Activated naive CD4-positive, alpha-beta T cell treated with anti-CD3 and anti-CD28 coated beads, Interleukin-2, amount 50 U/mL, for 24 hours (primary cell): ENCODE measurements at regions not wholly inside any gene's neighbourhood (a gene's known extent, or its start where the extent isn't known, plus 50 kb on each side); places are given as distances from the start of the nearest gene placed in this dataset.
"Not testable (repeated sequence)": the region's sequence is repeated elsewhere in the genome, so short reads cannot be mapped to it uniquely, and the experiment has no call there.

Experiments
- H3K27ac Mint-ChIP-seq: one replicate; pipeline ENCODE4 v1.8.0; 2021; ENCODE audit warnings: mild to moderate bottlenecking, mixed read lengths
- H3K27me3 Mint-ChIP-seq: one replicate; pipeline ENCODE4 v1.8.0; 2021; ENCODE audit warnings: mixed read lengths
- H3K36me3 Mint-ChIP-seq: one replicate; pipeline ENCODE4 v1.8.0; 2021; ENCODE audit warnings: mixed read lengths
- H3K4me1 Mint-ChIP-seq: one replicate; pipeline ENCODE4 v1.8.0; 2021; ENCODE audit warnings: mixed read lengths
- H3K4me3 Mint-ChIP-seq: one replicate; pipeline ENCODE4 v1.8.0; 2021; ENCODE audit warnings: mild to moderate bottlenecking, mixed read lengths
- H3K9me3 Mint-ChIP-seq: one replicate; pipeline ENCODE4 v1.8.0; 2021; ENCODE audit warnings: mixed read lengths

DNA sequence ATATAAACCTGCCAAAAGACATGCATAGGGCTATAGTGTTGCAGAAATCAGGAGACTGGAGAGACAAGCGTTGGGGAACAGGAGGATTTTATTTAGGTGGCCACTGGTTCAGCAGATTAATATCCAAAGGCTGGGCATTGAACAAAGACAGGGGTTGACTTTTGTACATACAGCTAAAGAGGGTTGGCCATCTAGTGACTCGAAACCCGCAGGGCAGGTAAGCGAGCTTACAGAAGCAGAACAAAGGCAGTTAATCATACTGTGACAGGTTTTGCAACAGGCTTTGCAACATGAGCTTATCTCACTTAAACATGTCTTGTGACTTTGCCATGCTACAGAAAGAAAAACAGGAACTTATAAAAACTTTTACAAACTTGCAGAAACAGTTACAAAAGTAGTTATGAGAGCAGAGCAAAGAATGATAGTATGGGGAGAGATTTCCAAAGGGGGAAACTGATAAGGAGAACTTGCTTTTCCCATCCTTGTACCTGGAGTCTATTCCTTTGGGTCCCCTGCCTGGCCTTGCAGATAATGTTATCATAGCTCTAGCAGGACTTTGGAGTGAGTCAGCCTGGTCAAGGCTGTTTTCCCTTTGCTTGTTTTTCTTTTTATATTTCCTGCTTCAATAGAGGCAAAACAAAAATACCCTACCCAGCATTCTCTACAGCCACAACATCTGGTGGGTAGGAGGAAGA is 234.2 kb downstream of the PCDH17 start:
- no peaks in the 10 kb centered on the region for H3K36me3 Mint-ChIP-seq
- no peak overlapping the region for H3K27ac Mint-ChIP-seq
- no peak overlapping the region for H3K4me3 Mint-ChIP-seq
- H3K4me1 Mint-ChIP-seq = no peaks in the 10 kb centered on the region
- no peaks in the 10 kb centered on the region for H3K27me3 Mint-ChIP-seq
- H3K9me3 Mint-ChIP-seq = peaks cover 4% of the 10 kb centered on the region

DNA sequence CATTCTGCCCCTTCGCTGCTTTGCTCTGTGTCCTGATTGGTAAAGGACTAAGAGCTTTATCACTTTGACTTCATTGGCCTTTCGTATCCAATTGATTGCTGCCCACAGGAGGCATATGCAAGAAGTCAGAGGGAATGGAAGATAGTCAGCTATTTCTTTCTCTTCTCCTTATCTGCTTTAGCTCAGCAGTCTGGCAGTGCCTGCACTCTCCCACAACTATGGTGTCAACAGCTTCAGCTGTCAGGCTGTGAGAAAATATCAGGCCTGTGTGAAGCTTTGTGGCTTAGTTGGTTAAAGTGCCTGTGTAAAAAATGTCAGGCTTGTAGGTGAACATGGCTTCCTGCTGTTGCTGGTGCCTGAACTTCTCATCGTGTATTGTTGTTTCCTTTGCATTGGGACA is 243.0 kb downstream of the PCDH17 start:
- no peak overlapping the region for H3K27ac Mint-ChIP-seq
- H3K9me3 Mint-ChIP-seq = peaks cover 8% of the 10 kb centered on the region
- H3K27me3 Mint-ChIP-seq = no peaks in the 10 kb centered on the region
- no peaks in the 10 kb centered on the region for H3K36me3 Mint-ChIP-seq
- H3K4me1 Mint-ChIP-seq = no peaks in the 10 kb centered on the region
- no peak overlapping the region for H3K4me3 Mint-ChIP-seq

DNA sequence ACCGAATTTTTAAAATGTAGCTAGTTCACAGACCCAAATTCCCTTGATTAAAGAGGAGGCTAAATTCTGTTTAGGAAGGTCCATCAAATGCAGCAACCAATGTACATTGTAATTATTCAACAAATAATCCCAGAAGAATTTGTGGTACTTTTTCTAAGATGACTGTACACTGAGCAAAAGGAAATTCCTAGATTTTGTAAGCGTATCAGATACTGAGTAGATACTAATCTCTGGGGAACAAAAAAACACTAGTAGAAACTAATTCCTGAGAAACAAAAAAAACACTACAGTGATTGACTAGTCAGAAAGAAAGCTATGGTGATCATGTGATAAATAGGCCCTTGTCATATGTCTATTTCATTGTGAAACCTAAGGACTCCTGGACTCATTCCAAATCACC is 246.1 kb downstream of the PCDH17 start:
- no peaks in the 10 kb centered on the region for H3K4me1 Mint-ChIP-seq
- no peaks in the 10 kb centered on the region for H3K36me3 Mint-ChIP-seq
- no peak overlapping the region for H3K4me3 Mint-ChIP-seq
- no peaks in the 10 kb centered on the region for H3K9me3 Mint-ChIP-seq
- H3K27ac Mint-ChIP-seq = no peak overlapping the region
- H3K27me3 Mint-ChIP-seq = no peaks in the 10 kb centered on the region

DNA sequence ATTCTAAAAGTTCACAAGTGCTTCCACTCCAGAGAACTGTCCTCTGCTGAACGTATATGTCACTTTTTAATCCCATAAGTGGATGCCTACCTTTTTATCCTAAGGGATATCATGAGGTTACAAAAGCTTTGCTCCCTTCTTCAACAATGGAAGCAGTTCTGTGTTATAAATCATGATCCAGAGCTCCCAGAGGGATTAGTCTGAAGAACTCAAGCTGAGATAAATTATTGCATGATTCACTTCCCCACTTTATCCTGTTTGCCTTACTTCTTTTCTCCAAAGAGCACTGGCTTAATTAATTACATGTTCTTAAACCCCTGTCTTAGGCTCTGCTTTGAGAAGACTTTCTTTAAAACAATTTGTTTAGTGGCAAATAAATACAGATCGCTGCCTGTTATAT is 246.7 kb downstream of the PCDH17 start:
- Mint-ChIP-seq H3K27ac (no peak overlapping the region), H3K27me3 (no peaks in the 10 kb centered on the region), H3K4me1 (no peaks in the 10 kb centered on the region), H3K9me3 (no peaks in the 10 kb centered on the region), H3K4me3 (no peak overlapping the region), H3K36me3 (no peaks in the 10 kb centered on the region)

DNA sequence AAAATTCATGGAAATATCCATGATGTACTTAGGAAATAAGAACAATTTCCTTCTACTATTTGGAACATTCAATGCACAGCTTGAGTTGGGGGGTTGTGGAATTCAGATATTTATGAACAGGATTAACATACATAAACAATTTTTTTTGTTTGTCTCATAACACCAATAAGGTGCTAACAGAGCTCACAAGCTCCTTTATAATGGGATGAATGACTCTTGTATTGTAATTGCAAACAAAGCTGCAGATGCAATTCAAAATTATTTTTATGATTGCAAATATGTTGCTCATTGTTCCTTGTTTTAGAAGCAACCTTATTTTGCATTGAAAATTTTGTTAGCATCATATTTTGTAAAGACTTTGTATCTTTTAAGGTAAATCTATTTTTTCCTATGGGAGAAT is 265.7 kb downstream of the PCDH17 start:
- Mint-ChIP-seq H3K27me3 (no peaks in the 10 kb centered on the region), H3K27ac (no peak overlapping the region), H3K4me1 (no peaks in the 10 kb centered on the region), H3K4me3 (no peak overlapping the region), H3K9me3 (peaks cover 11% of the 10 kb centered on the region), H3K36me3 (no peaks in the 10 kb centered on the region)

DNA sequence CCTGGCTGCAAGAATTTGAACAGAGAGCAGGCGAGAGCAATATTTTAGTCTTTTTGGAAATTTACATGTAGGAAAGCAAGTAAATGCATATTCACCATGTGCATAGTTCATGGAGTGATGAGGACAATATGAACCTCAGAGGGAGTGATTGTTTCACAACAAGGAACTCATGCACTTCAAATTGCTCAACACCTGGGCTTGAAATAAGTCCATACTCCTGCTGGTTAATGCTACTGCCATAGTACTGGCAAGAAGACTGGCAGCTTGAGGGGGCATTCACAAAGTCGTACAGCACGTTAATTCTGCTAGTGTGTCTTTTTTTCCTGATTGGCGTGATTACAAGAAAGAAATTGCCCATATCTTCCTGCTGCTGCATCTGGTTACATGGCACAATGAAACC is 267.6 kb downstream of the PCDH17 start:
- H3K36me3 Mint-ChIP-seq = no peaks in the 10 kb centered on the region
- no peak overlapping the region for H3K27ac Mint-ChIP-seq
- no peaks in the 10 kb centered on the region for H3K27me3 Mint-ChIP-seq
- H3K9me3 Mint-ChIP-seq = peaks cover 18% of the 10 kb centered on the region
- no peaks in the 10 kb centered on the region for H3K4me1 Mint-ChIP-seq
- no peak overlapping the region for H3K4me3 Mint-ChIP-seq

DNA sequence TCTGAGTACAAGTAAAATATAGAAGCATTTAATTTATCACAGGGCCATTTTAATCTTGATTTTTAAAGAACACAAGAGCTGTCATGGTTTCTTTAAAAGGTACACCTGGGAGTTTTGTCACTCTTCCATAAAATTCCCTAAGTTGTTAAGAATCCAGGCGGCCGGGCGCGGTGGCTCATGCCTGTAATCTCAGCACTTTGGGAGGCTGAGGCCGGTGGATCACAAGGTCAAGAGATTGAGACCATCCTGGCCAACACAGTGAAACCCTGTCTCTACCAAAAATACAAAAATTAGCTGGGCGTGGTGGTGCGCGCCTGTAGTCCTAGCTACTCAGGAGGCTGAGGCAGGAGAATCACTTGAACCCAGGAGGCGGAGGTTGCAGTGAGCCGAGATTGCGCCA is 278.3 kb downstream of the PCDH17 start:
- H3K27me3 Mint-ChIP-seq, H3K27ac Mint-ChIP-seq, H3K4me1 Mint-ChIP-seq, H3K9me3 Mint-ChIP-seq, H3K36me3 Mint-ChIP-seq, H3K4me3 Mint-ChIP-seq: not testable (repeated sequence)

DNA sequence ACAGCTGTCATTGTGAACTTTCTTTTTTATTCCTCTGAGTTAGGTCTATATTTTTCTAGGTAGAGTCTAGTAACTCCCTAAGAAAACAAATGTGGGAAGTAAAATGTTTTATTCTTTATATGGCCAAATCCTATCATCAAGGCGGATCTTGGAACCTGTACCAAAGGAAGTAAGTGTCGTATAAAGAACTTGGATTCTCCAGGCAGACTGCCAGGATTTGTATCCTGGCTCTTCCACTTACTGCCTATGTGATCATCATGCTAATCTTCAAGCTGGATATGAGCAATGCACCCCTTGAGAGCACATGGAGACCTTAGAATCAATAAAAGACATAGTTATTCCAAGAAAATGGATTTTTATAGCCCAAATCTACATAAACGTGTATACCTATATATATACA is 286.5 kb downstream of the PCDH17 start:
- Mint-ChIP-seq H3K27me3 (no peaks in the 10 kb centered on the region), H3K4me3 (no peak overlapping the region), H3K27ac (no peak overlapping the region), H3K36me3 (no peaks in the 10 kb centered on the region), H3K9me3 (peaks cover 4% of the 10 kb centered on the region), H3K4me1 (no peaks in the 10 kb centered on the region)

DNA sequence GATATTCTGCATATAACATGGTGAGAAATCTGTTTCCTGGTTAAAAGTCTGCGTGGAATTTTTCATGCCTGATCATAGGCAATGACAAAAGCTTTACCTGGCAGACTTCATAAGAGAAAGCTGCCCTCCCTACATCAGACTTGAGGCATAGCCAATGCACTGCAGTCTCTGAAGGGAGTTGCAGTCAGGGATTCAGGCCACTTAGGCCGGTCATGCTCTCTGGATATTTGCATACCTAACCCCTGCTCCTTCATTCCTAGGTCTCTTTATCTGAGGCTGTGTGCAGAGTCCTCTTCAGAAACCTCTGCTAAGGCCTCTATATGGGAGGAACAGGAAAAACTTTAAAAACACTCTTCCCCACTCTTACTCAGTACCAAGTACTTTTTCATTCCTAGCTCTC is 287.4 kb downstream of the PCDH17 start:
- Mint-ChIP-seq H3K4me1 (no peaks in the 10 kb centered on the region), H3K27ac (no peak overlapping the region), H3K9me3 (peaks cover 4% of the 10 kb centered on the region), H3K27me3 (no peaks in the 10 kb centered on the region), H3K4me3 (no peak overlapping the region), H3K36me3 (no peaks in the 10 kb centered on the region)

DNA sequence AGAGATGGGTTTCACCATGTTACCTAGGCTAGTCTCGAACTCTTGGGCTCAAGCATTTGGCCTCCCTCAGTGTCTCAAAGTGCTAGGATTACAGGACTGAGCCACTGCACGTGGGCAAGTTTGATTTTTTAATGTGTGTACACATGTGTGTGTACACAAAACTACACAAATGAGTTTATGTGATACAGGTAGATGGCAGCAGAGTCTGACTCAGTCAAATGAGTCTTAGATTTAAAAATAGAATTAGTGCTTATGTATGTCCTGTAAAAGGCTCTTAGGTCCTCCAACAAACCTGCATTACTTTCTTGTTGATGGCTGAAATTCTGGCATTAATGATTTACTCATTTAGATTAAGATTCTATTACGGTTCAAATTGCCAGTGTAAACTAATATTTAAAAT is 293.7 kb downstream of the PCDH17 start:
- Mint-ChIP-seq H3K27me3 (no peaks in the 10 kb centered on the region), H3K27ac (no peak overlapping the region)

DNA sequence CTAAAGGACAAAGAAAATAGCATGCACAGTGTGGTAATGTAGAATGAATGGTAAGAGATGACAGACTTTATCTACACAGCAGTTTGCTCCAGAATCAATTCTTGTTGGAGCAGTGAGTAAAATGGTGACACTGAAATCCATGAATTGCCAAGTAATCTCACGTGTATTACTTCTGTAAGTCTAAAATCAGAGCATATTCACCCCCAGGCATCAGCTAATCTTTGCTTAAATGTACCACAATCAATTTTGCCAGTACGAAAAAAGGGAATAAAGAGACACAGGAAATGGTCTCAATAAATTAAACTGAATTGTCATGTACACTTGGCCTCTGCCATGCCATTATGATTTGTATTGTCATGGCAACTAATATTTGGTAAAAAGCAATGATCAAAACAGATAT is 294.2 kb downstream of the PCDH17 start:
- Mint-ChIP-seq H3K36me3 (no peaks in the 10 kb centered on the region), H3K9me3 (peaks cover 6% of the 10 kb centered on the region), H3K4me1 (no peaks in the 10 kb centered on the region), H3K27me3 (no peaks in the 10 kb centered on the region), H3K27ac (no peak overlapping the region), H3K4me3 (no peak overlapping the region)

More for the DNA sequence above, 293.7 kb downstream of the PCDH17 start:
- Mint-ChIP-seq H3K36me3 (no peaks in the 10 kb centered on the region), H3K4me3 (no peak overlapping the region), H3K4me1 (no peaks in the 10 kb centered on the region), H3K9me3 (peaks cover 8% of the 10 kb centered on the region)

DNA sequence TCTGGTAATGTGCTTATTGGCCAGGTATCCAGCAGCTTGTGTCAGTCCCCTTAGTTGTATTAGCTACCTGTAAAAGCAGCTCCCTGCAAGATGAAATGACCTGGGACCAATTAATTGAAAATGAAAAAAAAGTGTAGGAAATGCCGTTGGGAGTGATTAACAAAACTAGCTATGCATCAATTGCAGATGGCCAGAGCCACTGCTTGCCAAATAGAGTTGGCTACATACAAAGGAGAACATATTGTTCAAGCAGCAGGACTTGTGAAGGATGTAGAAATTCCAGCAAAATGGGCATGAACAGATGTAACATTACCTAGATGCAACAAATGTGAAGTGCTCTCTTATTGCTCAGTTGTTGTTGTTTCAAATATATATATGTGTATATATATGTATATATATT is 300.5 kb downstream of the PCDH17 start:
- H3K27ac Mint-ChIP-seq = no peak overlapping the region
- peaks cover 9% of the 10 kb centered on the region for H3K9me3 Mint-ChIP-seq
- no peak overlapping the region for H3K4me3 Mint-ChIP-seq
- no peaks in the 10 kb centered on the region for H3K27me3 Mint-ChIP-seq
- H3K4me1 Mint-ChIP-seq = no peaks in the 10 kb centered on the region
- H3K36me3 Mint-ChIP-seq = no peaks in the 10 kb centered on the region

DNA sequence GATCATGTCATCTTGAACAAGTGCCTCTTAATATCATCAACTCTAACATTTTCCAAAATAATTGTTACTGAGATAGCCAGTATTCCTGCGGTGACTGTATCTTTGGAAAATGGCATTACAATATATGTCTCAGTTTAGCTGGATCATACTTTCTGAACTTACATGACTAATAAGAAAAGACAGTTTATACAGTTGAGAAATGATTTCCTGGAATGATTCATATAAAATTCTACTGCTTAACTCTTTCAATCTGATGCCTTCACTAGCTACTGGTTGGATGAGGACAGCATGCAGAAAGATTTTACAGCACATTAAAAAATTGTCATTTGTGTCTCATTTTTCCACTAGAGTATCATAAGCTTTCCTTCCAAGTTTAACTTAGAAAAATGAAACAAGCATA is 302.1 kb downstream of the PCDH17 start:
- H3K27me3 Mint-ChIP-seq = no peaks in the 10 kb centered on the region
- H3K36me3 Mint-ChIP-seq = no peaks in the 10 kb centered on the region
- H3K27ac Mint-ChIP-seq = no peak overlapping the region
- H3K9me3 Mint-ChIP-seq = peaks cover 15% of the 10 kb centered on the region
- no peak overlapping the region for H3K4me3 Mint-ChIP-seq
- no peaks in the 10 kb centered on the region for H3K4me1 Mint-ChIP-seq

DNA sequence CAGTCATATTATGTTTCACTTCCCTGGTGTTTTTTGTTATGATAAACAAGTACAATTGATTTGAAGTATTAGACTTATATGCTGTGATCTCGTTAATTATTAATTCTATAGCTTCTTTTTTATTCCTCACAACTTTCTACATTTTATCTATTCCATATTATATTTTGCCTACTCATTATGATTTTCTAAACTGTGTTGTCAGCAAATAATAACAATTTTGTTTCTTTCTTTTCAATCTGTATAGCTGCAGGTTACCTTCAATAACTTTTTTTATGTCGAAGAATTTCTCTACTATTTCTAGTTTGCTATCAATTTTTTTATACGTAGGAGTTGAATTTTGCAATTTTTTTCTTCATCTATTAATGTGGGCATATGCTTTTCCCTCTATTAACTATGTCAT is 304.4 kb downstream of the PCDH17 start:
- H3K27me3 Mint-ChIP-seq = no peaks in the 10 kb centered on the region
- H3K27ac Mint-ChIP-seq = no peak overlapping the region
- no peaks in the 10 kb centered on the region for H3K36me3 Mint-ChIP-seq
- H3K4me3 Mint-ChIP-seq = no peak overlapping the region
- H3K4me1 Mint-ChIP-seq = no peaks in the 10 kb centered on the region
- H3K9me3 Mint-ChIP-seq = peaks cover 15% of the 10 kb centered on the region

DNA sequence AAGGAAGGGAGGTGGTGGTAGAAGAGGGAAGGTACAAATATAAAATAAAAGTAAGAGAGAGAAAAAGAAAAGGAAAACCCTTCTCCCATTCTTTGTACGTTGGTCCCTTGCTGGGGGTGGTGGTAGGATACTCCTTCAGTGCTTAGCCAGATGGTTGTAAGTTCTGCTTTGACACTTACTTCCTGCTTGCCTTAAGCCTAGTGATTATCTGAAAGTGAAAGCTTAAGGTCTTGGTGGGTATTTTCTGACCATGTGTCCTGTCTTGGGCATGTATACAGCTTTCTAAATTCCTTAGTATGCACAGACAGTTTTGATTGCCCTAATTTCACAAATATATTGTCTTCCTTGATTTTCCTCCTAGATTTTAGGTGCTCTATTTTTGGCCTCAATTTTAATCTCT is 314.8 kb downstream of the PCDH17 start:
- H3K27me3 Mint-ChIP-seq = no peaks in the 10 kb centered on the region
- no peaks in the 10 kb centered on the region for H3K36me3 Mint-ChIP-seq
- H3K9me3 Mint-ChIP-seq = peaks cover 13% of the 10 kb centered on the region

DNA sequence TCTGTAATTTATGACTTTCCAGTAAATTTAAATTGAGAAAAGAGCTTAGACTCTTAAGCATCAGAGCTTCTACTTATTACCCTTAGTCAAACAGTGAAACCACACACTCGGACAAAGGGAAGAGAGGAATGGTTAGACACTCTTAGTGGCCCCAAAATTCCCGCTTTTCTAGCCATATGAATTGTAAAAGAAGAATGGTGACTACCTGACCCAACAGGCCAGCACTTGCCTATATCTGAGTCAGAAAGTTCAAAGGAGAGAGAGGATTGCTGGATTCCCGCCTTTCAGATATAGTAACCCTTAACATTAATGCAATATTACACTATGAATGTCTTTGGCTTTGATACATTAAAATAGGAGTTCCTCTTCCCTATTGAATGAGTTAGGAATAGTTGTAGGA is 317.3 kb downstream of the PCDH17 start:
- H3K27me3 Mint-ChIP-seq = no peaks in the 10 kb centered on the region
- H3K27ac Mint-ChIP-seq = no peak overlapping the region
- H3K4me1 Mint-ChIP-seq = no peaks in the 10 kb centered on the region
- no peaks in the 10 kb centered on the region for H3K36me3 Mint-ChIP-seq
- H3K9me3 Mint-ChIP-seq = peaks cover 23% of the 10 kb centered on the region
- no peak overlapping the region for H3K4me3 Mint-ChIP-seq

More for the DNA sequence above, 314.8 kb downstream of the PCDH17 start:
- no peaks in the 10 kb centered on the region for H3K4me1 Mint-ChIP-seq
- H3K27ac Mint-ChIP-seq = no peak overlapping the region
- H3K4me3 Mint-ChIP-seq = no peak overlapping the region

DNA sequence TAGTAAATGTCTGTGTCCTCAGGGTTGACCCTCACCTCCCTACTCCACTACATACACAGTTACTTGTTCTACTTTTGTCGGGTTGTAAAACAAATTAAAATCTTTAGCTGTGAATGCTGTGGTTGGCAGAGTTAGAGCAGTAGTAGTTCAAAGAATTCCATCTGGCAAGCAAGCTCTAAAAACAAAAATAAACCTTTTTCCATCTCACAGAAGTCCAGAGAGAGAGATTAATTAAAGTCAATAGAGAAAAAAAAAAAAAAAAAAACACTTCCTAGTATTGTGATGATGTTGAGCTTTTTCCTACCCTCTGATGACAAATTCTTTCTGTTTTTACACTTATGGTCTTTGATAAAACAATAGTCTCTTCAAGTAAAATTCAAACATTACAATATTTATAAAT is 338.4 kb downstream of the PCDH17 start:
- H3K9me3 Mint-ChIP-seq = peaks cover 27% of the 10 kb centered on the region
- H3K27me3 Mint-ChIP-seq = no peaks in the 10 kb centered on the region
- H3K4me1 Mint-ChIP-seq = no peaks in the 10 kb centered on the region
- no peaks in the 10 kb centered on the region for H3K36me3 Mint-ChIP-seq
- H3K27ac Mint-ChIP-seq = no peak overlapping the region
- no peak overlapping the region for H3K4me3 Mint-ChIP-seq
